HG02623 (cell line): ENCODE measurements at regions not wholly inside any gene's neighbourhood (a gene's known extent, or its start where the extent isn't known, plus 50 kb on each side); places are given as distances from the start of the nearest gene placed in this dataset.

Experiments used
- ATAC-seq: cut with Tn5 transposase; IDR thresholded peaks from one replicate; pipeline ENCODE4 v1.9.1; 2021; ENCODE audit warnings: moderate library complexity; ENCODE audit not compliant: unreplicated experiment

DNA sequence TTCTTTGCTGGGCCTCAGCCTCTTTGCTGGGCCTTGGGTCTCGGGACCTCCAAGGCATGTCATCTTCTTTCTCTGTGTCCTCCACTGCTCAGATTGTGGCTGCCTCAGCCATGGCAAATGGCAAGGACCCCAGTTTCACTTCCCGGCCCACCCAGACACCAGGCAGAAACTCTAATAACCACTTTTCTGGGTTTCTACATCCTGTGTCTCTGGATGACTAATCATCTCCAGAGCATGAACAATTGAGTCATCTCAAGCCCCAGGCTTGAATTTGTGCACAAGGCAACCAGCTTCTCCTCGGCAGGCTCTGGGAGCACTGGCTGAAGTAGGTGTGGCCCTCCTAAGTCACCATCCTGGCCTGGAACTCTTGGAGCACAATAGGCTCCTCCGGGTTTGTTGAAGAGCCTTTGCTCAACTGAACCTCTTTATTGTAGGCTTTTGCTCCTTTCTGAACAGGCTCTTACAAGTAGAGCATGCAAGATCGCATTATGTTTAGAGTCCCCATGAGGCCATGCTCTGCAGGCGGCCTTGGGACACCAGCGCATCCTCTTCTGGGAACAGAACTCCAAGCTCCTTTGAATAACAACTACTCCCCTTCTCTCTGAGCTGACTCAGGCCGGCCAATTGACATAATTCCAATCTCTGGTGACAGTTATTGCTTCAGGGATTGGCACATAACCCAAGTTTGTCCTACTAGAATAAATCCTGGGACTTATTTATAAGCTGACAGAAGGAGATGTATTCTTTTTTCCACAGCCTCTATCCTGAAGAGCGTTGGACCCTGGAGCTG is 218.1 kb downstream of the WDR11 start:
- peak; percentile 79 for ATAC-seq

DNA sequence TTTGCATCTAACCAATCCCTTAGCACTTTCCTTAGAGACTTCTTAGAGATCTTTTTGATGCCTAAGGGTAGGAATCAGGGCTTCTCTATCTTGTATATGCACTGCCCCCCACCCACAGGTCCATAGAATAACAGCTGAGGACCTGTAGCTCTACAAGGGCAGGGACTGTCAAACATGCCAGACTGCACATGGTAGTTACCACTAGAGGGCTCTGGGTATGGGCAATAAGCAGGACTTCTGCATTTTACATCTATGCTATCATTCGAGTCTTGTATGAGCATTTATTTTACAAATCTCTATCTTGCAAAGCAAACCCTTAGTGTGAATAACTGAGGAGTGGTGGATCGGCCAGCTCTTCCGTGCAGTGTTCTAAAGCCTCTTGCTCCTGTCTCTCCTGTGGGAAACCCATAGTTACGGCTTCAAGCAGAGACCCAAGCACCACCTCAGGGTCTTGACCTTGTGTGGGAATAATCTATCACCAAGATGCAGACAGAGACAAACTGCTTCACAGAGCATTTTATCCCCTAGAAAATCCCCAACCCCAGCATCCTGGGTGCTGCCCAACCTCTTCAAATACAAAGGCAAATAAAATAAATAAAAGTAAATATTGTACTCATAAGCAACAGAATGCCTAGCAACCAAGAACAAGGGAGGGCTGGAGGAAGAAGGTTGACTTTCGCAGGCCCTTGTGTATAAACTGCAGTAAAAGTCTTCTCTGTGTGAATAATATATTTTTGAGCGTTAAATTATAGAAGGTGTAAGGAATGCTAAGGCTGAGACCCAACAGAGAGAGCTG is 219.3 kb downstream of the WDR11 start:
- ATAC-seq: no peak

DNA sequence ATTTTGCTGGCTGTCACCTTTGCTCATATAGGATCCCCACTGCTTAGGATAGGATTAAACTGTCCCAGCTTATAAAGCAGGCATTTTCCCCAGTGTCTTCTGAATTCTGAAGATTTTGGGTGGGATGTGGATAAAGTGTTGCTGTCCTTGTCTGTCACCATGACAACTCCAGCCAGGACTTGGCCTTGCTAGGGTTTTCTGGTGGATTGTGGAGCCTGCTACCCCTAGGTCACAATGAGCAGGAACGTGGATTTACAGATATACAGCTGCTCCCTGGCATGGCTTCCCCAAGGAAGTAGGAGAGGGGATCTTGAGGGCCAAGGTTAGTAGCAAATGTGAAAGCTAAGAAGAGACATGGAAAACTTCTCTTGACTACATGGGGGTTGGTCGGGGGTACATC is 220.7 kb downstream of the WDR11 start:
- ATAC-seq: no peak

DNA sequence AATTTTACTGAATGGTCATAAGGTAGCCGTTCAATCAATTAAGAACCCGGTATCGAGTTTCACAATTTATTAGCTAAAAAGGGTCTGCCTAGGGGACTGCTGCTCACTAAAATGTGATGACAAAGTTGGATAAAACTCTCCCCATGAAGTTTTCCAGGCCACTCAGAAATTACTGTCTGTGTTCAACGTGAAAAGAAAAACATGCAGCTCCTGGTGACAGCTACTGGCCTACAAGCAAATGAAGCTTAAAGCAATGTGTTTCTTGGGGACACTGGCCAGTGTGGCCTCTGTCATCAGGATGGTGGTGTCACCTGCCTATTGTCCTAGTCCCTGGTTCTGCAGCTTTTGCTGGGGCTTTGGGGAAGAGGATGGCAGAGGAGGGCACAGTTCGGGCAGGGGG is 222.6 kb downstream of the WDR11 start:
- ATAC-seq: no peak

DNA sequence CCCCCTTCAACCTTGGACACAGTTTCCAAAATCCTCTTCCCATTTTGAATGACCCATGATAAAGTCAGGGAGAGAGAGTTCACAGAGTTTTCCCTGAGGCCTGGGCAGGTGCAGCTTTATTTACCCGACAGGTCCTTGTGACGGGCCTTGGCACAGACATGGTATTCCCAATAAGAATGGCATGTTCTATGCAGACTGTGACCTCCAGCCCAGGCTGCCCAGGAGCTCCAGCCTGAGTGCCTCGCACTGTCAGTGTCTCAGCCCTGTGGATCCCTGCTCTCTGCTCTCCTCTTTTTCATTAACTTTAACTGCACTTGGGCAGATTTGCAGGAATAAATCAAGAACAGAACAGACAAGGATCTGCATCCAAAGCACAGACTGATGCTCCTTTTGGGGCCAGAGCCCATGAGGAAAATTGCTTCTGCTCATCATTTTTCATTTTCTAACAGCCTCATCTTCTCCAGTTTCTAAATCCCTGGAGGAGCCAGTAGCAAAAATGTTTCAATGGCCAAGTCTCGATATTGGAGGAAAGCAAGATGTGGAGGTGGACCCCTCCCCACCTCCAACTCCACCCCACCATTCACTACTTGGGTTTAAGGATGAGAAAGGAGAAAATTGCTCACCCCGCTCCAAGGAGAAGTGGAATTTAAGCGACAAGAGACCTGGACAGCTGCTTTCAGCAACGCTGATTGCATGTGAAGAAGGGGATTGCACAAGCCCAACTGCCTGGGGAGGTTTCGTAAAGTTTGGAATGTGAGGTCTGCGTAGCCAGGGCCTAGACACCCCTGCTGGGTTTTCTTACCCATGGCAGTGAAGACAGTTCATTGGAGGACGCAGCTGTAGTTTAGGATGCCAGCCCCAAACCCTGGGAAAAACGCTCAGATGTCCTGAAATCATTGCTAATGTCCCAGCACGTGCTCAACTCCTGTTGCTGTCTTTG is 225.9 kb downstream of the WDR11 start:
- ATAC-seq: no peak

DNA sequence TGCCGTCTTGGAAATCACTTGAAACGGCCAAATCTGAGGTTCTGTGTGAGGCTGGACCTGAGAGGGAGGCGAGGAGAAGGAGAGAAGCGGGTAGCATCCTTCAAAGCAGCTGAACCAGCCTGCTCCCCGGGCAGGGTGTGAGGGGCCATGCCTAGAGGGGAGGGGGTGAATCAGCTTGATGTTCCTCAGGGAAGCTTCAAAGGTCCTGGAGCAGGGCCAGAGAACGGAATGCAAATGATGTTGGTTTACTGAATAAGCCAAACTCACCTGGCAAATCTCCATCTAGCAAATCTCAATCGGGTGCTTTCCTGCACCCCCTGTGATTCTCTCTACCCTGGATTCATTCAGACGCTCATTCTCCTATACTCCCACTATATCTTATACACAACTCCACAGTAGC is 226.9 kb downstream of the WDR11 start:
- no peak for ATAC-seq

DNA sequence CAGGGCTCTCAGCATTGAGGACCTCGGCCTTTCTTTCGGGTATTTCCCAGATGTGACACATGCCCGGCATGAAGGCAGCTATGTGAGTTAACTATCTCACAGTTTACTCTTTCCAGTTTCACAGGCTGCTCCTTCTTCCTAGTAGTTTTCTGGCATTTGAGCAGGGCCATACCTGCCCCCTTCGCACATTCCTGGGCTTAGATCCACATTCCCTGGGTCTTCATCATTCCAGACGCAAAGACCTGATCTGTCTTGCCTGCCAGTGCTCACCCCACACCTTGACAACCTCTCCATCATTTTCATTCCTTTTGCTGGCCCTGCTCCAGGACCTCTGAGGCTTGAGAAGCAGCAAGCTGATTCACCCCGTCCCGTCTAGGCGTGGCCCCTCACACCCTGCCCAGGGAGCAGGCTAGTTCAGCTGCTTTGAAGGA is 227.5 kb downstream of the WDR11 start:
- ATAC-seq: no peak

DNA sequence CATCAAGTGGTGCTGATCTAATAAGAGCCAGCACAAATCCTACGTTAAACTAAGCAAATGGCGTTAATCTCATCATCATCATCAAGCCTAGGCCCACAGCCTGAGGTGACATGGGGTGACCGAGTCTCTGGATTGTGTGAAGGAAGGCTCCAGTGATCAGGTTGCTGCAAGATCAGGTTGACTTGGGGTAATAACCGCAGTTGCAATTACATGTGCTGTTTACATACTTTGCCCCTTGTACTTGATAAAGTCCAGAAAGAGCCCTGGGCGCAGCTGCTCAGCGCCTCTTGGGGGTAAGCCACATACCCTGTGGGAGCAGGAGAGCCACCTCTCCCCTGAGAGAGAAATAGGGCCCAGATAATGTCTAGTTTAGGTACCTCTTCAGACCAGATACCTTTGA is 228.1 kb downstream of the WDR11 start:
- no peak for ATAC-seq

DNA sequence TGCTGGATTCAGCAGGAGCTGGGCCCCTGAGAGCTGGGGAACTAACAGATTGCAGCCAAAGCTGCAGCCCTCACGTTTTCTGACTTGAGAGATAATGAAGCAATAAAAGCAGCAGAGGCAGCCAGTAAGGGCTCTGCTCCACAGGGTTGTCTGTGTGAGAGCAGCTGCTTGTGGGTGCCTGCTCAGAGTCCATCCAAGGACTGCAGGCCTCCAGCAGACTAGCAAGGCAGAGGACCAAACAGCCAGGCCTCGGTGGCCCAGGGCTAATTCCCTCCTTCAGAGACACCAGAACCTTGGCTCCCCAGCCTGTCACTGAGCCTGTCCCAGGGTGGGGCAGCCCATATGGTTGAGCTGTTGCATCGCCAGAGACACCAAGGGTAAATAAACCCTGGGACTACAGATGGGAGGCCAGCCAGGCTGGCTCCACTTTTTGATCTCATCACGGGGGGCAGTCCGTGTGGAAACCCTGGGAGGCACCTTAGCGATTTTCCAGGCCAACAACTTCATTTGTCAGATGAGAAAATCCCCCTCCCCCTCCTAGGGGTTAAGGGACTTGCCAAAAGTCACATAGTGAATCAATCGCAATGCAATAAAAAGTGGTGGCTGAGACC is 229.2 kb downstream of the WDR11 start:
- no peak for ATAC-seq

DNA sequence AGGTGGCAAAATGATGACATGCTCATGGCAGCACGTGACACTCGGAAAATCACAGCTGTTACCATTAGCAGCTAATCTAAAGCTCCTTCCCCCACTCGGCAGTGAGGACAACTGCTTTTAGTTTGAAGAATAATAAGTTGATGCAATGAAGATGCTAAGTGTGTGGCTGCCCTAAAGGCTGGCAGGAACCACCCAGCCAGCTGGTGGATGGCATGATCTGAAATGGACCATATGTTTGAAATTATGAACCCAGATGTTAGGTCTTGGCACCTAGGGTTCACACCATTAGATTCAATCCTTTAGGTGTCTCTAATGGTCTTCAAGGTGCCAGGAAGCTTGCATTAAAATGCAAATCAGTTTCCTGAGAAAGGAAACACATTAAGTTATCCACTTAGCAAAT is 230.1 kb downstream of the WDR11 start:
- no peak for ATAC-seq

DNA sequence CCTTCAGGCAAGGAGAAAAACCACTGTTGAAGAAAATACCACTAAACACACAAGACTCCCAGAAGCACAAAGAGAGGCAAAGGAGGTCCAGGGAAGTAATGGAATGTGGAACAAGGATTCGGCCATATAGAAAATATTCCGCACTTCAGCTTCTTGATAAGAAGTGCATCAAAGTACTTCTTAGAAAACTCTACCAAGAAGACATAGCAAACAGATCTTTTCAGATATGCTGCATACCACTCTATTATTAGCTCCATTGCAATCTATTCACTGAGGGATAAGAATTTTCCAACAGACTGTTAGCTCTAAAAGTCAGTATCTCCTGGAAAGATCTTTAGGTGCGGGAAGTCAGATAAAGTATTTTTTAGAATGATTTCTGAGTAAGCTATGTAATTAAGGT is 231.8 kb downstream of the WDR11 start:
- no peak for ATAC-seq

DNA sequence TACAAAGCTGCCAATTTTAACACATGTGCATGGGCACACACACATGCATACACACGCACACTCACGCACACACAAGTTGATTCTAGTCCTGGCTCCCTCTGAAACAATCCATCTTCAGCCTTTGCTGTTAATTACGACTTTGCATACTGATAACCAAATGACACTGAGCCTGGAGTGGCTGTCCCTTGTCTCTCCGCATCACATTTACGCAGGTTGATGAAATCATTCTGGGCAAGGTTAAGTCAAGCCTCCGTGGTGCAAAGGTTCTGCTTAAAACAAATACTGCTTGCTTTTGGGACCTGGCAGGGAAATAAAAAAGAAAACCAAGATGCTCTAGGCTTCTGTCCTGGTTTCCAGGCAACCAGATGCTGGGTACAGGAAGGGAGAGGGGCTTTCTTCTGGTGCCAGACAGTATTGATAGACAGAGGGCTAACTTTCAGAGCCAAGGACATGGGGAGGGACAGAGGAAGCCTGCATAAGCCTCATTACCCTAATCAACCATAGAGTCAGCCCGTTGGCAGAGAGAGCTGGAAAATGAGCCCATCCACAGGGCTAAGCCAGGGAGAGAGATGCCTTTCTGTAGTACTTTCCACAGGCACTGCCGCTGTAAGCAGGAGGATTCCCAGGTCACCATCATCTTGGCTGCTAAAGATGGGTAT is 233.0 kb downstream of the WDR11 start:
- no peak for ATAC-seq

DNA sequence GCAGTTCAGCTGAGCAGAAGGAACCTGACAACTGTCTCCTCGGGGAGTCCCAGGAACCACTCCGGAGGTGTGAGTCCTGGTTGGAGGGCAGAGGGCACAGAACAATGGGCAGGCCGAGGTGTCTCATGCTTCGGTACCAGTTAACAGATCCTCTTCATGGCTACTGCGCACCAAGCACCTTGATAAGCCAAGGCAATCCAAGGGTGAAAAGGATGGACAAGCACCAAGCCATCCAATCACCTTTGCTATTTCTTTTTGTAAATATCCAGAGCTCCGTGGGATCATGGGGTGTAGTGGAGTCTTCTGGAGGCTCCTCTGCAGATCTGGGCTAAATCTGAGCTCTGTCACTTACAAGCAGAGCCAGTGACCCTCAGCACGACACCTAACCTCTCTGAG is 233.5 kb downstream of the WDR11 start:
- no peak for ATAC-seq

DNA sequence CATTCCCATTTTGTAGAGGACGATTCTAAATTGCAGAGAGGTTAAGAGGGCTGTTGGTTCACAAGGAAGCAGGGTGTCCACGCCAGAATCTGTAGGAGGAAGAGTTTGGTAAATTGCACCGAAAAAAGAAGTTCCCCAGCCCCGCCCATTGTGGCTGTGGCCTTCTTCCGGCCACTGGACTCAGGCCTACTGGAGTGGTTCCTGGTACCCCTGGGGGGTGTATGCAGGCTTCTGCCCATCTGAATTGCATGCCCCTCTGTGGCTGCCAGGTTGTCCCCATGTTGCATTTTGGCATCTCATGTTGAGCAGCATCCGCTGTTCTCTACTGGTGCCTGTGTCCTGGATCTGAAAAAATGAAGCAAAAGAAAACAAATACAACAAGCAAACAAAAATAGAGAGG is 234.2 kb downstream of the WDR11 start:
- no peak for ATAC-seq

DNA sequence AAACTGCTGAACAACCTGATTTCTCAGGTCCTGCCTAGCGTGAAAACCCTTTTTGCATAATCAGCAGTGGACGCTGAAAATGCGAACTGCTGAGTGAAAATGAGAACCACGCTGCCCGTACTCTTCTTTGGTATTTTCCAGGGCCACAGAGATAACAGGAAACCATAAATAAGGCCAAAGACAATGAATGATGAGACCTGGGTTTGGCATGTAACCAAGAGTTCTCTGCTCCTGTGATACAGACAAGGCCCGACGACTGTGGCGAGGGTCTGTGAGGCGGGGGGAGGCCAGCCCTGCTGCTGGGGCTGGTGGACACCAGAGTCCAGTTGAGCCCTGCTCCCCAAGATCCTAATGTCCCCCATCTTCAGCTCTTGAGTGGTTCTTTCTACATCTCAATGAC is 236.0 kb downstream of the WDR11 start:
- no peak for ATAC-seq

DNA sequence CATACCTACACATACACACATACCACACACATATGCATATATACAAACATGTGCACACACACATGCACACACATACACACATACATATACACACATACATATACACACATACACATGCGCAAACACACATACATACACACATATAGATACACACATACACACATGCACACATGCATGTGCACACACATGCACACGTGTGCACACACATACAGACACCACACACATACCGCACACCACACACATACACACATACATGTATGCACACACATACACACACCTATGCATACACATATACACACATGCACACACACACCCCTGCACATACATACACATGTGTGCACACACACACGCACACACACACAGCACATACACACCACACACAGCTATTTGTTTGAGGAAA is 236.5 kb downstream of the WDR11 start:
- no peak for ATAC-seq

DNA sequence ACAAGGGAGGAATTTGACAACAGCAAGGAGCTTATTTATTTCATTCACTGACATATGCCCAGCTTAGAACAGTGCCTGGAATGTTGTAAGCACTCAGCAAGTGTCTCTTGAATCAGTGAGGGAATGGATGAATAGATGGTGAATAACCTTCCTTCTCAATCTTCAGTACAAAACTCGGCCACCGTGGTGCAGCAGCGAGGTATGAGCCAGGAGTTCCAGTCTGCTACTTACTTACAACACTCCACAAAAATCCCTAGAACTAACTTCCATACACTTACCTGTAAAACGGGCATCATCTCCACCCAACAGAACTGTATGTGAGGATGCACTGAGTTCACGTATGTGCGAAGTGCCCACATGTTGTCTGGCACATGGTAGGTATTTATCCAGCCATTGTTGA is 237.4 kb downstream of the WDR11 start:
- no peak for ATAC-seq

DNA sequence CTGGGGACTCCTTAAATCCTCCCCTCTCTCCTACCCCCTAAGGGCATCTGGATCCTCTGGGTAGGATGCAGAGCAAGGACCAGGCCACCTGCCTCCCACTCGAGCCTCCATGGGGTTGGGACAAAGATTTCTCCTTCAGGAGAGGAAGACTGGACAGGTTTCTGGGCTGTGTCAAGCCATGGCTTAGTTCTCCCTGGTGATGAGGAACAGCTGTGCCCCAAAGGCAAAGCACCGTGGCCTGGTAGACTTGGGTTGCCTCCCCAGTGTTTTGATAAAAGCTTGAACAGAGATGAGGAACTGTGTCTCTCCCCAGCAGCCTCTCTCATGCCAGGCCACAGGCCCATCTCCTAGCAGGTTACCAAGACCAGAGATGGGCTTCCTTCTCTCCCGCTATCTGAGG is 238.3 kb downstream of the WDR11 start:
- no peak for ATAC-seq

DNA sequence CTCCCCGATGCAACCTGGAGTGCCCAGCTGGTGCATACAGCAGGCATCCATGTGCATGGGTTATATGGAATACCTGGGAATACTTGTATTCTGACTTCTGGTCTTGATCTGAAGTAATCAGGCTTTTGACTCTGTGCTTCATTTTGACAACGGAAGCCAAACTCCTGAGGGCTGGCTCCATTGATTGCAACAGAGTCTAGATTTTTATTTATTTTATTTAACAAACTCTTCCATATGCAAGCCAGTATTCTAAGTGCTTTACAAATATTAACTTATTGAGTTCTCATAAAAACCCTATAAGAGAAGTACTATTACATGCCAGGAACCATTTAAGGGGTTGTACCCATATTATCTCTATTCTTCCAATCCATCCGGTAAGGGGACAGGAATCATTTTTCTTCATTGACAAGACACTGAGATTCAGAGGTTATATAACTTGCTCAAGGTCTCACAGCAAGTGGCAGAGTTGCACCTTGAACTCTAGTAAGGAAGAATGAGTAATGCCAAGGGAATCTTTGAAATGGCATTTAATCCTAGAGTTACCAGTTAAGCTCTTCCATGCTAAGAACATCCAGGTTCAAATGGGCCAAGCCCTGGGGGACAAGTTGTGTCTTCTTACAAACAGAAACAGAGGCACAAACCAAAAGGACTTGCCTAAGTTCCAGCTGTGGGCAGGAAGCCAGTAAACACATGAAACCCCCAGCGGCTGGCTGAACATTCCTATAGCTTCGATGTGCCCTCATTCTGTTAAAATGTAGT is 241.0 kb downstream of the WDR11 start:
- no peak for ATAC-seq

DNA sequence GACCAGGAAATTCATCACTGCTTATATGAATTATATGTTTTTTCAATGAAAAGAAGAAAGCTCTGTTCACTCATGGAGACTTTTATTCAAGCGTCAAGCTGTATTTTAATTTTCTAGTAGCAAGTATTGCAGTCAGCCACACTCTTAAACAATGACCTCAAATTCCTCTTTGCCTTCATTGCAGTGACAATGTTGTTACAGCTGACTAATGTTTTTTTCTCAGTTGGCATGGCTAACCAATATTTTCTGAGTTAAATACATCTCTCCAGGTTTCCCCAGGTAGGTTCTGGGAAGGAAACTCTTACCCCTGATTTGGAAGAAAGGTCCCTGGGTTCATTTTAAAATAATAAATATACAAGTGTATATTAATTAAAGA is 241.5 kb downstream of the WDR11 start:
- ATAC-seq: no peak
